H1 (cell line): ENCODE measurements at regions not wholly inside any gene's neighbourhood (a gene's known extent, or its start where the extent isn't known, plus 50 kb on each side); places are given as distances from the start of the nearest gene placed in this dataset.

Experiments used
- CTCF ChIA-PET: fragments of 300-600 bp; sonication (Branson Sonifier 250); formaldehyde crosslinking; loops from one replicate; lab custom pipeline; 2021; ENCODE audit not compliant: partially characterized antibody; lab: Charles Lee
- POLR2A ChIA-PET: fragments of 300-600 bp; sonication (Branson Sonifier 250); formaldehyde crosslinking; loops from one replicate; lab custom pipeline; 2021; ENCODE audit warnings: inconsistent platforms; ENCODE audit not compliant: partially characterized antibody; lab: Charles Lee
- DNase-seq, 2 experiments: peaks; one replicate each; pipeline versions ENCODE4 v3.0.0 to v3.0.0-alpha.2; 2010 to 2022; ENCODE audit warnings: low spot score in 2 of 2, low read depth in 1 of 2, mixed read lengths in 1 of 2
- FAIRE-seq: peaks from 2 replicates; lab custom pipeline; 2011; peaks lifted over from hg19 to GRCh38; lab: Jason Lieb, UNC
- H2AFZ ChIP-seq: 2 replicates; pipeline ENCODE4 v1.8.1; 2012; ENCODE audit warnings: low read length, inconsistent platforms
- H2AK5ac ChIP-seq: 2 replicates; pipeline ENCODE4 v1.6.1; 2013; ENCODE audit warnings: low read depth, low read length
- H2BK120ac ChIP-seq: replicated peaks from 2 replicates; pipeline ENCODE3; 2013; ENCODE audit warnings: low read depth, low read length, inconsistent platforms
- H2BK12ac ChIP-seq: 2 replicates; pipeline ENCODE4 v1.6.1; 2013; ENCODE audit warnings: low read depth, low read length
- H2BK15ac ChIP-seq: 2 replicates; pipeline ENCODE4 v1.6.1; 2013; ENCODE audit warnings: low read length
- H2BK20ac ChIP-seq: 2 replicates; pipeline ENCODE4 v1.6.1; 2013; ENCODE audit warnings: low read length
- H2BK5ac ChIP-seq: 2 replicates; pipeline ENCODE4 v1.6.1; 2013; ENCODE audit warnings: low read depth, low read length
- H3K14ac ChIP-seq: 2 replicates; pipeline ENCODE4 v1.6.1; 2013; ENCODE audit warnings: inconsistent platforms; ENCODE audit not compliant: insufficient read length
- H3K18ac ChIP-seq: 2 replicates; pipeline ENCODE4 v1.6.1; 2013; ENCODE audit warnings: low read length; ENCODE audit errors: extremely low read depth
- H3K23ac ChIP-seq: 2 replicates; pipeline ENCODE4 v1.6.1; 2013; ENCODE audit warnings: inconsistent platforms; ENCODE audit not compliant: insufficient read length
- H3K23me2 ChIP-seq: 2 replicates; pipeline ENCODE4 v1.6.1; 2013; ENCODE audit warnings: low read depth, low read length
- H3K27ac ChIP-seq: 2 replicates; pipeline ENCODE4 v1.6.1; 2011; ENCODE audit warnings: low read depth, low read length, inconsistent platforms
- H3K27me3 ChIP-seq, 4 experiments: replicated peaks in 1 of 4; 1 replicate in 1 of 4; 2 replicates in 3 of 4; pipeline versions ENCODE4 v1.6.1 to v1.8.1; 2011 to 2013; ENCODE audit warnings: low read length in 3 of 4, mild to moderate bottlenecking in 3 of 4, inconsistent platforms in 2 of 4, mixed read lengths in 2 of 4, moderate library complexity in 1 of 4; ENCODE audit not compliant: control insufficient read depth in 3 of 4, insufficient read depth in 3 of 4; ENCODE audit errors: extremely low read depth in 1 of 4
- H3K36me3 ChIP-seq, 4 experiments: 2 replicates each; pipeline versions ENCODE4 v1.6.1 to v1.8.1; 2011 to 2013; ENCODE audit warnings: mild to moderate bottlenecking in 4 of 4, low read length in 3 of 4, moderate library complexity in 2 of 4, control low read depth in 1 of 4, inconsistent platforms in 1 of 4; ENCODE audit not compliant: insufficient read depth in 4 of 4, control insufficient read depth in 2 of 4
- H3K4ac ChIP-seq: replicated peaks from 2 replicates; pipeline ENCODE3; 2013; ENCODE audit warnings: low read length, low read depth, mixed read lengths, inconsistent platforms; ENCODE audit not compliant: insufficient read length
- H3K4me1 ChIP-seq, 4 experiments: replicated peaks in 1 of 4; 1 replicate in 1 of 4; 2 replicates in 3 of 4; pipeline versions ENCODE4 v1.6.1 to v1.8.1; 2011 to 2013; ENCODE audit warnings: low read length in 3 of 4, inconsistent platforms in 2 of 4, mixed read lengths in 1 of 4; ENCODE audit not compliant: insufficient read depth in 4 of 4, control insufficient read depth in 3 of 4
- H3K4me2 ChIP-seq, 2 experiments: 2 replicates each; pipeline versions ENCODE4 v1.6.1 to v1.8.1; 2011 to 2013; ENCODE audit warnings: low read depth in 2 of 2, low read length in 2 of 2, control low read depth in 1 of 2, inconsistent platforms in 1 of 2, mild to moderate bottlenecking in 1 of 2; ENCODE audit not compliant: insufficient read depth in 1 of 2
- H3K4me3 ChIP-seq, 4 experiments: fragments of 200-600, 300-600 bp in 1 of 4; sonication (generic), shearing (Covaris generic), sonication (Bioruptor Twin) in 1 of 4; 2 replicates each; pipeline versions ENCODE4 v1.5.1 to v1.8.1; 2011 to 2016; ENCODE audit warnings: low read length in 4 of 4, low read depth in 3 of 4, control low read depth in 2 of 4, inconsistent platforms in 2 of 4, mild to moderate bottlenecking in 2 of 4, mixed read lengths in 1 of 4, moderate library complexity in 1 of 4; ENCODE audit not compliant: insufficient read depth in 2 of 4; ENCODE audit errors: extremely low read depth in 1 of 4
- H3K56ac ChIP-seq: replicated peaks from 2 replicates; pipeline ENCODE3; 2013; ENCODE audit warnings: low read depth, mild to moderate bottlenecking, mixed read lengths, low read length, inconsistent platforms; ENCODE audit not compliant: insufficient read length
- H3K79me1 ChIP-seq: 2 replicates; pipeline ENCODE4 v1.6.1; 2013; ENCODE audit warnings: low read depth, low read length, control low read depth
- H3K79me2 ChIP-seq, 2 experiments: 2 replicates each; pipeline versions ENCODE4 v1.6.1 to v1.8.1; 2012 to 2013; ENCODE audit warnings: low read length in 2 of 2, mild to moderate bottlenecking in 2 of 2, inconsistent platforms in 1 of 2; ENCODE audit not compliant: insufficient read depth in 2 of 2, control insufficient read depth in 1 of 2
- H3K9ac ChIP-seq, 4 experiments: replicated peaks in 1 of 4; 1 replicate in 1 of 4; 2 replicates in 3 of 4; pipeline versions ENCODE4 v1.6.1 to v1.8.1; 2011 to 2013; ENCODE audit warnings: low read depth in 3 of 4, low read length in 3 of 4, control low read depth in 2 of 4, mild to moderate bottlenecking in 2 of 4, moderate library complexity in 2 of 4, inconsistent platforms in 1 of 4; ENCODE audit errors: extremely low read depth in 1 of 4
- H3K9me3 ChIP-seq, 2 experiments: 2 replicates each; pipeline versions ENCODE4 v1.6.1 to v1.8.1; 2012 to 2013; ENCODE audit warnings: mild to moderate bottlenecking in 2 of 2, moderate library complexity in 2 of 2, control low read depth in 1 of 2, inconsistent platforms in 1 of 2, low read depth in 1 of 2, low read length in 1 of 2, mixed read lengths in 1 of 2; ENCODE audit not compliant: insufficient read depth in 2 of 2
- H4K20me1 ChIP-seq, 2 experiments: replicated peaks in 1 of 2; 2 replicates each; pipeline versions ENCODE3 to v1.8.1; 2011 to 2013; ENCODE audit warnings: inconsistent platforms in 2 of 2, low read length in 2 of 2, mild to moderate bottlenecking in 1 of 2; ENCODE audit not compliant: insufficient read depth in 2 of 2, control insufficient read depth in 1 of 2
- H4K5ac ChIP-seq: 2 replicates; pipeline ENCODE4 v1.6.1; 2013; ENCODE audit warnings: low read length, low read depth, mixed read lengths, inconsistent platforms; ENCODE audit not compliant: insufficient read length
- H4K8ac ChIP-seq: 2 replicates; pipeline ENCODE4 v1.8.0; 2013; ENCODE audit warnings: mild to moderate bottlenecking, moderate library complexity, low read length, inconsistent platforms; ENCODE audit not compliant: insufficient read depth; ENCODE audit errors: extremely low read depth
- H4K91ac ChIP-seq: replicated peaks from 2 replicates; pipeline ENCODE3; 2013; ENCODE audit warnings: low read length, mixed read lengths, inconsistent platforms; ENCODE audit not compliant: insufficient read length
- BACH1 ChIP-seq: IDR thresholded peaks from 2 replicates; pipeline ENCODE4 v1.6.1; 2012; ENCODE audit warnings: low read length, improper control_type of control experiment
- CBX8 ChIP-seq: fragments of 300-800, 300-1000 bp; sonication (generic); IDR thresholded peaks from 2 replicates; pipeline ENCODE4 v1.7.1; 2016; ENCODE audit warnings: low read depth, low read length, borderline replicate concordance
- CHD2 ChIP-seq: IDR thresholded peaks from 2 replicates; pipeline ENCODE4 v1.6.1; 2012; ENCODE audit warnings: low read length, improper control_type of control experiment
- CTBP2 ChIP-seq: IDR thresholded peaks from 2 replicates; pipeline ENCODE4 v1.7.0; 2011; ENCODE audit warnings: borderline replicate concordance, mild to moderate bottlenecking, moderate library complexity, mixed read lengths, low read length; ENCODE audit not compliant: insufficient read depth, insufficient read length
- GABPA ChIP-seq: IDR thresholded peaks from 2 replicates; pipeline ENCODE4 v1.6.1; 2011; ENCODE audit warnings: mild to moderate bottlenecking, low read length, moderate library complexity, borderline replicate concordance; ENCODE audit not compliant: insufficient read depth
- KDM1A ChIP-seq: fragments of 200-600, 300-600 bp; sonication (generic); IDR thresholded peaks from 2 replicates; pipeline ENCODE4 v1.7.1; 2016; ENCODE audit warnings: mild to moderate bottlenecking, low read length, borderline replicate concordance
- PHF8 ChIP-seq: fragments of 200-600 bp; sonication (generic); conservative IDR thresholded peaks from 2 replicates; pipeline ENCODE4 v1.7.1; 2012; ENCODE audit warnings: low read depth, mild to moderate bottlenecking, inconsistent platforms, low read length, moderate library complexity
- RBBP5 ChIP-seq: IDR thresholded peaks from 2 replicates; pipeline ENCODE4 v1.7.1; 2012; ENCODE audit warnings: low read depth, mild to moderate bottlenecking, inconsistent platforms, low read length, moderate library complexity, borderline replicate concordance
- SP1 ChIP-seq: IDR thresholded peaks from 2 replicates; pipeline ENCODE4 v1.6.1; 2011; ENCODE audit warnings: low read depth, low read length
- TAF7 ChIP-seq: optimal IDR thresholded peaks from 2 replicates; pipeline ENCODE3; 2011; ENCODE audit warnings: low read depth, mild to moderate bottlenecking, inconsistent platforms, low read length, moderate library complexity, borderline replicate concordance
- whole genome bisulfite sequencing, 2 experiments: shearing (Covaris generic) in 1 of 2; methylation state at CpG; one replicate each; pipeline versions ENCODE4 v1.1.6 to v1.1.7; 2013 to 2015; ENCODE audit warnings: low lambda C conversion rate in 2 of 2, mixed read lengths in 2 of 2, inconsistent platforms in 1 of 2, low coverage in 1 of 2, missing lambda C conversion rate in 1 of 2; ENCODE audit not compliant: insufficient replicate concordance in 2 of 2, insufficient coverage in 1 of 2, insufficient read length in 1 of 2; ENCODE audit errors: extremely low coverage in 1 of 2, missing lambda C conversion rate in 1 of 2; 5-methylcytosine and 5-hydroxymethylcytosine counted together
- TF ChIP-seq, protein P1 (sequence below), 3 experiments: IDR thresholded peaks; 1 replicate in 2 of 3; 2 replicates in 1 of 3; pipeline versions ENCODE4 v1.5.1 to v1.6.1; 2011; ENCODE audit warnings: low read length in 3 of 3, mild to moderate bottlenecking in 3 of 3, inconsistent platforms in 2 of 3, low read depth in 1 of 3, moderate library complexity in 1 of 3; ENCODE audit not compliant: insufficient read depth in 1 of 3; ENCODE audit errors: control extremely low read depth in 1 of 3
- TF ChIP-seq, protein P2 (sequence below): IDR thresholded peaks from 2 replicates; pipeline ENCODE4 v1.6.1; 2012; ENCODE audit warnings: inconsistent platforms

DNA sequence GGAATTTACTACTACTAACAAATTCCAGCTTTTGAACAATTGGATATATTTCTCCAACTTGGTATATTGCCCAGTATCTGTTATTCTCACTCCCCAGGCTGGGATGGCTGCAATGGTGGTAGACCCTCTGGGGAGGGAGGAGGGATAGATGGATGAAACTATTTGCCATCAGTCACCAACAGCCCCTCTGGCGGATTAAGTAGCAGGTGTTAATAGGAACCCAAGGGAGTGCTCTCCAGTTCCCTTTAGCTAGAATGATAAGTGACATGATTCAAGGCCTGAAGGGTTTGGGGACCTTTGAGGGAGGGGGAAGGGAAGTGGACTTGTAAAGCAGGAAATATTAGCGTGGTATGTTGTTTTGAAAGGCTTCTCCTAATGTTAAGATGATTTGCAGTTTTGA, 824.0 kb upstream of the ARRDC3 start:
- Histone ChIP-seq H3K23ac (no peak overlapping the region), H2BK20ac (no peak overlapping the region)
- POLR2A ChIA-PET = no interaction called here
- TF ChIP-seq, protein P1, sequence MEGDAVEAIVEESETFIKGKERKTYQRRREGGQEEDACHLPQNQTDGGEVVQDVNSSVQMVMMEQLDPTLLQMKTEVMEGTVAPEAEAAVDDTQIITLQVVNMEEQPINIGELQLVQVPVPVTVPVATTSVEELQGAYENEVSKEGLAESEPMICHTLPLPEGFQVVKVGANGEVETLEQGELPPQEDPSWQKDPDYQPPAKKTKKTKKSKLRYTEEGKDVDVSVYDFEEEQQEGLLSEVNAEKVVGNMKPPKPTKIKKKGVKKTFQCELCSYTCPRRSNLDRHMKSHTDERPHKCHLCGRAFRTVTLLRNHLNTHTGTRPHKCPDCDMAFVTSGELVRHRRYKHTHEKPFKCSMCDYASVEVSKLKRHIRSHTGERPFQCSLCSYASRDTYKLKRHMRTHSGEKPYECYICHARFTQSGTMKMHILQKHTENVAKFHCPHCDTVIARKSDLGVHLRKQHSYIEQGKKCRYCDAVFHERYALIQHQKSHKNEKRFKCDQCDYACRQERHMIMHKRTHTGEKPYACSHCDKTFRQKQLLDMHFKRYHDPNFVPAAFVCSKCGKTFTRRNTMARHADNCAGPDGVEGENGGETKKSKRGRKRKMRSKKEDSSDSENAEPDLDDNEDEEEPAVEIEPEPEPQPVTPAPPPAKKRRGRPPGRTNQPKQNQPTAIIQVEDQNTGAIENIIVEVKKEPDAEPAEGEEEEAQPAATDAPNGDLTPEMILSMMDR (IDR thresholded peaks at IDR 0.05; ENCODE audit: control extremely low read depth in 1 of 3, insufficient read depth in 1 of 3, low read depth in 1 of 3, low read length in 3 of 3) = no peak
- TF ChIP-seq BACH1 (no peak), GABPA (no peak), SP1 (no peak), KDM1A (no peak), TAF7 (no peak), CBX8 (no peak), CTBP2 (no peak), RBBP5 (no peak), CHD2 (no peak), PHF8 (no peak)
- TF ChIP-seq, protein P2, sequence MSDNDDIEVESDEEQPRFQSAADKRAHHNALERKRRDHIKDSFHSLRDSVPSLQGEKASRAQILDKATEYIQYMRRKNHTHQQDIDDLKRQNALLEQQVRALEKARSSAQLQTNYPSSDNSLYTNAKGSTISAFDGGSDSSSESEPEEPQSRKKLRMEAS = no peak

More for the DNA sequence above, 824.0 kb upstream of the ARRDC3 start:
- Histone ChIP-seq H3K4ac (no peak overlapping the region), H2BK120ac (no peak overlapping the region), H3K79me1 (no peaks in the 10 kb centered on the region), H3K36me3 (no peaks in the 10 kb centered on the region), H3K4me2 (no peak overlapping the region), H2BK15ac (no peak overlapping the region), H3K9me3 (no peaks in the 10 kb centered on the region), H4K8ac (no peak overlapping the region), H3K56ac (no peak overlapping the region), H3K27ac (no peak overlapping the region), H3K14ac (no peak overlapping the region), H3K18ac (no peak overlapping the region), H2AK5ac (no peak overlapping the region), H2AFZ (no peak overlapping the region), H3K4me3 (no peak overlapping the region), H3K4me1 (no peaks in the 10 kb centered on the region), H3K23me2 (no peaks in the 10 kb centered on the region), H3K79me2 (no peaks in the 10 kb centered on the region), H4K5ac (no peak overlapping the region), H4K20me1 (no peaks in the 10 kb centered on the region), H3K9ac (no peak overlapping the region), H2BK5ac (no peak overlapping the region), H4K91ac (no peak overlapping the region), H2BK12ac (no peak overlapping the region), H3K27me3 (no peaks in the 10 kb centered on the region)
- CTCF ChIA-PET = no interaction called here
- 85% methylated on average over 2 of the region's 2 CpGs; no CpG with 5 or more reads in 1 of the 2 experiments for WGBS, 2 experiments
- DNase-seq = no peak
- FAIRE-seq = no peak
